K562 (cell line): ENCODE measurements at regions not wholly inside any gene's neighbourhood (a gene's known extent, or its start where the extent isn't known, plus 50 kb on each side); places are given as distances from the start of the nearest gene placed in this dataset.

Experiments used
- EZH2 ChIP-seq: IDR thresholded peaks from 2 replicates; pipeline ENCODE4 v1.6.1; 2012; ENCODE audit warnings: low read depth, mild to moderate bottlenecking, inconsistent platforms, low read length, borderline replicate concordance
- POLR2A ChIP-seq: fragments of 450-650 bp; conservative IDR thresholded peaks from 2 replicates; pipeline ENCODE4 v1.6.1; 2016
- PRPF4 ChIP-seq: fragments of 200-400 bp; formaldehyde crosslinking; IDR thresholded peaks from one replicate; pipeline ENCODE4 v1.6.1; 2017; ENCODE audit warnings: low read length, low read depth, mild to moderate bottlenecking; ENCODE audit not compliant: insufficient read depth, poor library complexity, severe bottlenecking
- SAFB ChIP-seq: fragments of 200-400 bp; formaldehyde crosslinking; IDR thresholded peaks from 2 replicates; pipeline ENCODE4 v1.6.1; 2017; ENCODE audit warnings: low read depth, low read length, borderline replicate concordance
- ZSCAN29 ChIP-seq: fragments of 450-650 bp; IDR thresholded peaks from 2 replicates; pipeline ENCODE4 v1.6.1; 2017

DNA sequence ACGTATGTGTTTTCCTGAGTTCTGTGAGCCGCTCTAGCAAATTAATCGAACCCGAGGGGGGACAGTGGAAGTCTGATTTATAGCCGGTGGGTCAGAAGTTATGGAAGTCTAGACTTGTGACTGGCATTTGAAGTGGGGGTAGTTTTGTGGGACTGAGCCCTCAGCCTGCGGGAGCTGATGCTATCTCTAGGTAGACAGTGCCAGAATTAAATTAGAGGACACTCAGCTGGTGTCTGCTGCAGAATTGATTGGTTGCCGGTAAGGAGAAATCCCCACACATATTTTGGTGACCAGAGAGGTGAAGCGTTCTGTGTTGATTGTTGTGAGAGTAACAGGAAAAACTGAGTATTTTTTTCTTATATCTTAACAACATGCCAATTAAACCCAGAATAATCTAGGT lies 143.8 kb upstream of the ADCY1 start:
- TF ChIP-seq POLR2A (no peak), EZH2 (no peak), SAFB (no peak), ZSCAN29 (no peak), PRPF4 (no peak)
